HepG2 (cell line): ENCODE measurements at regions not wholly inside any gene's neighbourhood (a gene's known extent, or its start where the extent isn't known, plus 50 kb on each side); places are given as distances from the start of the nearest gene placed in this dataset.

Source experiments
- EED ChIP-seq: sonication (generic); formaldehyde crosslinking; IDR thresholded peaks from 2 replicates; pipeline ENCODE4 v1.5.0; 2020; ENCODE audit warnings: mild to moderate bottlenecking, missing genetic modification reagents
- GABPA ChIP-seq, 2 experiments: IDR thresholded peaks; 2 replicates each; pipeline ENCODE4 v1.6.1; 2011 to 2016; ENCODE audit warnings: low read depth in 2 of 2, low read length in 1 of 2, missing biosample characterization in 1 of 2, missing genetic modification characterization in 1 of 2
- HIVEP1 ChIP-seq: sonication (generic); formaldehyde crosslinking; IDR thresholded peaks from 2 replicates; pipeline ENCODE4 v1.4.0; 2020; ENCODE audit warnings: mild to moderate bottlenecking, missing genetic modification reagents
- HNF4A ChIP-seq: sonication (generic); formaldehyde crosslinking; IDR thresholded peaks from 2 replicates; pipeline ENCODE4 v1.4.0; 2020; ENCODE audit warnings: missing genetic modification reagents
- LRRFIP1 ChIP-seq: sonication (generic); formaldehyde crosslinking; conservative IDR thresholded peaks from 2 replicates; pipeline ENCODE4 v1.4.0; 2020; ENCODE audit warnings: missing genetic modification reagents
- NKX3-1 ChIP-seq: sonication (generic); formaldehyde crosslinking; IDR thresholded peaks from 2 replicates; pipeline ENCODE4 v1.5.0; 2020; ENCODE audit warnings: missing genetic modification reagents
- RNF219 ChIP-seq: sonication (generic); formaldehyde crosslinking; IDR thresholded peaks from 2 replicates; pipeline ENCODE4 v1.5.0; 2020; ENCODE audit warnings: mild to moderate bottlenecking, missing genetic modification reagents
- SOX6 ChIP-seq, 2 experiments: fragments of 450-650 bp in 1 of 2; sonication (generic) in 1 of 2; formaldehyde crosslinking in 1 of 2; IDR thresholded peaks; 2 replicates each; pipeline versions ENCODE4 v1.4.0 to v1.6.1; 2017 to 2020; ENCODE audit warnings: antibody characterized with exemption in 1 of 2, mild to moderate bottlenecking in 1 of 2, missing genetic modification reagents in 1 of 2
- ZBTB38 ChIP-seq: sonication (generic); formaldehyde crosslinking; IDR thresholded peaks from 2 replicates; pipeline ENCODE4 v1.5.1; 2020; ENCODE audit warnings: mild to moderate bottlenecking, missing genetic modification reagents
- ZNF207 ChIP-seq: fragments of 450-650 bp; IDR thresholded peaks from 2 replicates; pipeline ENCODE4 v1.6.1; 2016; ENCODE audit warnings: antibody characterized with exemption, borderline replicate concordance
- ZNF382 ChIP-seq: sonication (generic); formaldehyde crosslinking; IDR thresholded peaks from 2 replicates; pipeline ENCODE4 v1.5.0; 2020; ENCODE audit warnings: missing genetic modification reagents, mild to moderate bottlenecking, borderline replicate concordance
- ZNF432 ChIP-seq: sonication (generic); formaldehyde crosslinking; IDR thresholded peaks from 2 replicates; pipeline ENCODE4 v1.5.0; 2020; ENCODE audit warnings: missing genetic modification reagents, mild to moderate bottlenecking, borderline replicate concordance
- ZNF574 ChIP-seq: sonication (generic); formaldehyde crosslinking; IDR thresholded peaks from 2 replicates; pipeline ENCODE4 v1.4.0; 2020; ENCODE audit warnings: missing genetic modification reagents
- TF ChIP-seq, protein P1 (sequence below): IDR thresholded peaks from 2 replicates; pipeline ENCODE4 v1.6.1; 2016; ENCODE audit warnings: control low read depth
- TF ChIP-seq, protein P2 (sequence below): sonication (generic); formaldehyde crosslinking; IDR thresholded peaks from 2 replicates; pipeline ENCODE4; 2020; ENCODE audit warnings: missing genetic modification reagents, mild to moderate bottlenecking, borderline replicate concordance
- TF ChIP-seq, protein P3 (sequence below): sonication (generic); formaldehyde crosslinking; IDR thresholded peaks from 2 replicates; pipeline ENCODE4 v1.4.0; 2020; ENCODE audit warnings: missing genetic modification reagents

DNA sequence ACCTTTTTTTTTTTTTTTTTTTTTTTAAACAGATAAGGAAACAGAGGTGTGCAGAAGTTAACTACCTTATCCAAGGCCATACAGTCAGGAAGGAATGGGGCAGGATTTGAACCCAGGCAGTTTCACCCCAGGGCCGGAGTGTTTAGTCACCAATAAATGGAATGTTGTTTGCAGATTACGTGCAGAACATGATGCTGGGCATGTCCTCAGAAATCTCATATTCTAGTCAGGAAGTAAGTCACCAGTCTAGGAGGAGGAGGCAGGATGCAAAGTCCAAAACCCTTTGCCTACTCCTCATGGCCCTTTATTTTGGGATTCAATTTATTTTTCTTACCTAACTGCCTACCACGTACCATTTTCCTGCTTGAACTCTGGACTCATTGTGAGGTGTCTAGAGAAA, 57.1 kb upstream of the LRRC1 start (continued):
- TF ChIP-seq ZNF432 (CRISPR knock-in tag) (no peak), SOX6 (IDR thresholded peaks at IDR 0.05) (no peak), SOX6 (CRISPR knock-in tag; IDR thresholded peaks at IDR 0.05) (no peak), ZNF207 (no peak), ZNF382 (CRISPR knock-in tag) (no peak), NKX3-1 (no peak), RNF219 (CRISPR knock-in tag) (no peak), ZNF574 (CRISPR knock-in tag) (no peak), HIVEP1 (CRISPR knock-in tag) (no peak), LRRFIP1 (no peak), GABPA (IDR thresholded peaks at IDR 0.05; ENCODE audit: low read depth, low read length) (no peak), GABPA (CRISPR knock-in tag; IDR thresholded peaks at IDR 0.05; ENCODE audit: low read depth) (peak; percentile 24; the same call in 1 of the 2 replicates), EED (CRISPR knock-in tag) (no peak), HNF4A (CRISPR knock-in tag) (peak; percentile 39; the same call in 1 of the 2 replicates), ZBTB38 (CRISPR knock-in tag) (no peak)
- TF ChIP-seq, protein P1, sequence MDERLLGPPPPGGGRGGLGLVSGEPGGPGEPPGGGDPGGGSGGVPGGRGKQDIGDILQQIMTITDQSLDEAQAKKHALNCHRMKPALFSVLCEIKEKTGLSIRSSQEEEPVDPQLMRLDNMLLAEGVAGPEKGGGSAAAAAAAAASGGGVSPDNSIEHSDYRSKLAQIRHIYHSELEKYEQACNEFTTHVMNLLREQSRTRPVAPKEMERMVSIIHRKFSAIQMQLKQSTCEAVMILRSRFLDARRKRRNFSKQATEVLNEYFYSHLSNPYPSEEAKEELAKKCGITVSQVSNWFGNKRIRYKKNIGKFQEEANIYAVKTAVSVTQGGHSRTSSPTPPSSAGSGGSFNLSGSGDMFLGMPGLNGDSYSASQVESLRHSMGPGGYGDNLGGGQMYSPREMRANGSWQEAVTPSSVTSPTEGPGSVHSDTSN (CRISPR knock-in tag) = no peak
- TF ChIP-seq, protein P2, sequence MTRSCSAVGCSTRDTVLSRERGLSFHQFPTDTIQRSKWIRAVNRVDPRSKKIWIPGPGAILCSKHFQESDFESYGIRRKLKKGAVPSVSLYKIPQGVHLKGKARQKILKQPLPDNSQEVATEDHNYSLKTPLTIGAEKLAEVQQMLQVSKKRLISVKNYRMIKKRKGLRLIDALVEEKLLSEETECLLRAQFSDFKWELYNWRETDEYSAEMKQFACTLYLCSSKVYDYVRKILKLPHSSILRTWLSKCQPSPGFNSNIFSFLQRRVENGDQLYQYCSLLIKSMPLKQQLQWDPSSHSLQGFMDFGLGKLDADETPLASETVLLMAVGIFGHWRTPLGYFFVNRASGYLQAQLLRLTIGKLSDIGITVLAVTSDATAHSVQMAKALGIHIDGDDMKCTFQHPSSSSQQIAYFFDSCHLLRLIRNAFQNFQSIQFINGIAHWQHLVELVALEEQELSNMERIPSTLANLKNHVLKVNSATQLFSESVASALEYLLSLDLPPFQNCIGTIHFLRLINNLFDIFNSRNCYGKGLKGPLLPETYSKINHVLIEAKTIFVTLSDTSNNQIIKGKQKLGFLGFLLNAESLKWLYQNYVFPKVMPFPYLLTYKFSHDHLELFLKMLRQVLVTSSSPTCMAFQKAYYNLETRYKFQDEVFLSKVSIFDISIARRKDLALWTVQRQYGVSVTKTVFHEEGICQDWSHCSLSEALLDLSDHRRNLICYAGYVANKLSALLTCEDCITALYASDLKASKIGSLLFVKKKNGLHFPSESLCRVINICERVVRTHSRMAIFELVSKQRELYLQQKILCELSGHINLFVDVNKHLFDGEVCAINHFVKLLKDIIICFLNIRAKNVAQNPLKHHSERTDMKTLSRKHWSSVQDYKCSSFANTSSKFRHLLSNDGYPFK = no peak
- TF ChIP-seq, protein P3, sequence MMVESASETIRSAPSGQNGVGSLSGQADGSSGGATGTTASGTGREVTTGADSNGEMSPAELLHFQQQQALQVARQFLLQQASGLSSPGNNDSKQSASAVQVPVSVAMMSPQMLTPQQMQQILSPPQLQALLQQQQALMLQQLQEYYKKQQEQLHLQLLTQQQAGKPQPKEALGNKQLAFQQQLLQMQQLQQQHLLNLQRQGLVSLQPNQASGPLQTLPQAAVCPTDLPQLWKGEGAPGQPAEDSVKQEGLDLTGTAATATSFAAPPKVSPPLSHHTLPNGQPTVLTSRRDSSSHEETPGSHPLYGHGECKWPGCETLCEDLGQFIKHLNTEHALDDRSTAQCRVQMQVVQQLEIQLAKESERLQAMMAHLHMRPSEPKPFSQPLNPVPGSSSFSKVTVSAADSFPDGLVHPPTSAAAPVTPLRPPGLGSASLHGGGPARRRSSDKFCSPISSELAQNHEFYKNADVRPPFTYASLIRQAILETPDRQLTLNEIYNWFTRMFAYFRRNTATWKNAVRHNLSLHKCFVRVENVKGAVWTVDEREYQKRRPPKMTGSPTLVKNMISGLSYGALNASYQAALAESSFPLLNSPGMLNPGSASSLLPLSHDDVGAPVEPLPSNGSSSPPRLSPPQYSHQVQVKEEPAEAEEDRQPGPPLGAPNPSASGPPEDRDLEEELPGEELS = no peak
